GM21786 (cell line): ENCODE measurements at regions not wholly inside any gene's neighbourhood (a gene's known extent, or its start where the extent isn't known, plus 50 kb on each side); places are given as distances from the start of the nearest gene placed in this dataset.

Source experiments
- ATAC-seq: cut with Tn5 transposase; IDR thresholded peaks from one replicate; pipeline ENCODE4 v1.9.1; 2021; ENCODE audit not compliant: unreplicated experiment

- no peak for ATAC-seq
Measured at GRCh38 chr13:88074794-88075510, 403.8 kb downstream of the SLITRK5 start.

GRCh38 chr13:88085036-88085435 is 413.9 kb downstream of the SLITRK5 start:
- ATAC-seq = no peak

GRCh38 chr13:88086577-88086976 is 415.4 kb downstream of the SLITRK5 start:
- no peak for ATAC-seq

- no peak for ATAC-seq
Measured at GRCh38 chr13:88097541-88097940, 426.4 kb downstream of the SLITRK5 start.

- no peak for ATAC-seq
Measured at GRCh38 chr13:88103824-88104223, 432.7 kb downstream of the SLITRK5 start.

- ATAC-seq = no peak
Measured at GRCh38 chr13:88104576-88104975, 433.4 kb downstream of the SLITRK5 start.

- ATAC-seq = no peak
Measured at GRCh38 chr13:88107570-88107969, 436.4 kb downstream of the SLITRK5 start.

GRCh38 chr13:88112526-88112925 is 441.4 kb downstream of the SLITRK5 start:
- ATAC-seq = no peak

- ATAC-seq = no peak
Measured at GRCh38 chr13:88115976-88116375, 444.8 kb downstream of the SLITRK5 start.

GRCh38 chr13:88118952-88119351 is 447.8 kb downstream of the SLITRK5 start:
- no peak for ATAC-seq

GRCh38 chr13:88124142-88124541 is 453.0 kb downstream of the SLITRK5 start:
- no peak for ATAC-seq

- ATAC-seq = no peak
Measured at GRCh38 chr13:88125055-88125454, 453.9 kb downstream of the SLITRK5 start.

GRCh38 chr13:88136098-88136790 is 465.1 kb downstream of the SLITRK5 start:
- ATAC-seq = no peak

GRCh38 chr13:88142653-88143052 is 471.5 kb downstream of the SLITRK5 start:
- ATAC-seq = peak; percentile 61

GRCh38 chr13:88144580-88144979 is 473.4 kb downstream of the SLITRK5 start:
- ATAC-seq = no peak

- no peak for ATAC-seq
Measured at GRCh38 chr13:88153353-88153752, 482.2 kb downstream of the SLITRK5 start.

- ATAC-seq = no peak
Measured at GRCh38 chr13:88154001-88154400, 482.8 kb downstream of the SLITRK5 start.

- ATAC-seq = no peak
Measured at GRCh38 chr13:88162076-88162702, 491.0 kb downstream of the SLITRK5 start.

GRCh38 chr13:88176231-88176630 is 505.1 kb downstream of the SLITRK5 start:
- ATAC-seq = no peak

- no peak for ATAC-seq
Measured at GRCh38 chr13:88183440-88183839, 512.3 kb downstream of the SLITRK5 start.

- no peak for ATAC-seq
Measured at GRCh38 chr13:88188986-88189385, 517.8 kb downstream of the SLITRK5 start.

GRCh38 chr13:88189728-88190127 is 518.6 kb downstream of the SLITRK5 start:
- no peak for ATAC-seq
